B cell (primary cell): ENCODE measurements at regions not wholly inside any gene's neighbourhood (a gene's known extent, or its start where the extent isn't known, plus 50 kb on each side); places are given as distances from the start of the nearest gene placed in this dataset.

Experiments
- ATAC-seq: fragments of 200-7000 bp; cut with Tn5 transposase; one replicate; pipeline ENCODE4 v1.10.0; 2021; ENCODE audit warnings: low read depth, mild to moderate bottlenecking, moderate number of reproducible peaks, moderate library complexity
- CTCF ChIA-PET: fragments of 350-600 bp; sonication (Branson Sonifier 250); formaldehyde crosslinking; loops from one replicate; lab custom pipeline; 2021; ENCODE audit warnings: antibody characterized with exemption, inconsistent platforms; lab: Charles Lee
- POLR2A ChIA-PET: fragments of 350-600 bp; sonication (Branson Sonifier 250); formaldehyde crosslinking; loops from one replicate; lab custom pipeline; 2021; ENCODE audit warnings: antibody characterized with exemption; lab: Charles Lee
- DNase-seq: peaks from one replicate; pipeline ENCODE4 v3.0.0; 2013
- H2AFZ ChIP-seq: 2 replicates; pipeline ENCODE4 v1.6.1; 2012; ENCODE audit warnings: mild to moderate bottlenecking, low read depth, low read length; ENCODE audit not compliant: insufficient read depth, poor library complexity, severe bottlenecking
- H3K27ac ChIP-seq, 2 donors: 1 replicate in 1 of 2; 2 replicates in 1 of 2; pipeline ENCODE4 v1.5.1; 2012 to 2013; ENCODE audit warnings: low read length in 2 of 2, mild to moderate bottlenecking in 2 of 2, moderate library complexity in 1 of 2
- H3K27me3 ChIP-seq, 4 experiments: fragments of 200-600 bp in 1 of 4; sonication (generic) in 1 of 4; replicated peaks in 1 of 4; 1 replicate in 2 of 4; 2 replicates in 2 of 4; pipeline versions ENCODE4 v1.6.1 to v1.7.0; 2013 to 2016; ENCODE audit warnings: low read length in 3 of 4, mild to moderate bottlenecking in 2 of 4, mixed read lengths in 1 of 4, moderate library complexity in 1 of 4; ENCODE audit not compliant: insufficient read depth in 4 of 4, control insufficient read depth in 3 of 4; ENCODE audit errors: control extremely low read depth in 1 of 4
- H3K36me3 ChIP-seq, 2 experiments: replicated peaks in 1 of 2; 1 replicate in 1 of 2; 2 replicates in 1 of 2; pipeline versions ENCODE4 v1.6.1 to v1.7.1; 2013; ENCODE audit warnings: low read length in 1 of 2; ENCODE audit not compliant: insufficient read depth in 2 of 2, control insufficient read depth in 1 of 2; ENCODE audit errors: control extremely low read depth in 1 of 2, extremely low read depth in 1 of 2
- H3K4me1 ChIP-seq, 2 donors: fragments of 200-600 bp in 1 of 2; sonication (generic) in 1 of 2; 1 replicate in 1 of 2; 2 replicates in 1 of 2; pipeline versions ENCODE4 v1.5.1 to v1.6.1; 2013 to 2017; ENCODE audit warnings: low read length in 2 of 2; ENCODE audit not compliant: control insufficient read depth in 2 of 2, insufficient read depth in 2 of 2
- H3K4me2 ChIP-seq: replicated peaks from 2 replicates; pipeline ENCODE3; 2012; ENCODE audit warnings: mild to moderate bottlenecking, low read depth, low read length; ENCODE audit not compliant: poor library complexity, severe bottlenecking
- H3K4me3 ChIP-seq, 5 experiments: fragments of 200-600 bp in 1 of 5; sonication (generic) in 1 of 5; 1 replicate in 3 of 5; 2 replicates in 2 of 5; pipeline versions ENCODE4 v1.5.1 to v1.7.0; 2011 to 2016; ENCODE audit warnings: low read length in 4 of 5, mild to moderate bottlenecking in 4 of 5, low read depth in 2 of 5, control low read depth in 1 of 5, moderate library complexity in 1 of 5; ENCODE audit not compliant: insufficient read depth in 1 of 5; ENCODE audit errors: control extremely low read depth in 1 of 5, extremely low read depth in 1 of 5
- H3K79me2 ChIP-seq: fragments of 200-600 bp; sonication (generic); one replicate; pipeline ENCODE4 v1.6.0; 2016; ENCODE audit warnings: low read length; ENCODE audit not compliant: control insufficient read depth, insufficient read depth
- H3K9ac ChIP-seq: fragments of 200-600 bp; sonication (generic); 2 replicates; pipeline ENCODE4 v1.6.1; 2017; ENCODE audit warnings: mild to moderate bottlenecking, low read length, moderate library complexity
- H3K9me3 ChIP-seq, 3 donors: one replicate each; pipeline versions ENCODE4 v1.6.1 to v1.7.1; 2013; ENCODE audit warnings: low read length in 2 of 3; ENCODE audit not compliant: control insufficient read depth in 2 of 3, insufficient read depth in 1 of 3; ENCODE audit errors: control extremely low read depth in 1 of 3
- H4K20me1 ChIP-seq: 2 replicates; pipeline ENCODE4 v1.6.0; 2012; ENCODE audit warnings: mild to moderate bottlenecking, low read length; ENCODE audit not compliant: insufficient read depth, control insufficient read depth, poor library complexity, severe bottlenecking
- H3K27ac Mint-ChIP-seq: one replicate; pipeline ENCODE4 v1.8.0; 2021; ENCODE audit warnings: mixed read lengths
- H3K27me3 Mint-ChIP-seq: one replicate; pipeline ENCODE4 v1.8.0; 2021; ENCODE audit warnings: mixed read lengths
- H3K4me1 Mint-ChIP-seq: one replicate; pipeline ENCODE4 v1.8.0; 2021; ENCODE audit warnings: mixed read lengths
- H3K4me3 Mint-ChIP-seq: one replicate; pipeline ENCODE4 v1.8.0; 2021; ENCODE audit warnings: mixed read lengths
- H3K9me3 Mint-ChIP-seq: one replicate; pipeline ENCODE4 v1.8.0; 2022; ENCODE audit warnings: mixed read lengths; ENCODE audit not compliant: insufficient read depth
- CTCF ChIP-seq: fragments of 200-600 bp; IDR thresholded peaks from one replicate; pipeline ENCODE4 v1.8.0; 2022; ENCODE audit warnings: antibody characterized with exemption, mild to moderate bottlenecking
- EZH2 ChIP-seq: IDR thresholded peaks from 2 replicates; pipeline ENCODE4 v1.6.1; 2012; ENCODE audit warnings: borderline replicate concordance, low read depth, mild to moderate bottlenecking, moderate library complexity, low read length; ENCODE audit not compliant: insufficient read depth, poor library complexity, severe bottlenecking
- WGBS: methylation state at CpG from one replicate; pipeline ENCODE4 v1.1.5; 2013; ENCODE audit warnings: missing lambda C conversion rate; ENCODE audit not compliant: insufficient coverage; 5-methylcytosine and 5-hydroxymethylcytosine counted together
- intact Hi-C: fragments of 100-400 bp; cut with micrococcal nuclease; formaldehyde crosslinking; loops from one replicate; pipeline ENCODE4 v1.10.0; 2022

- Histone ChIP-seq H3K36me3 (no peaks in the 10 kb centered on the region), H4K20me1 (no peaks in the 10 kb centered on the region), H3K4me2 (no peak overlapping the region), H3K27me3 (no peaks in the 10 kb centered on the region), H3K9ac (no peak overlapping the region), H3K4me1 (no peaks in the 10 kb centered on the region), H3K79me2 (no peaks in the 10 kb centered on the region), H3K4me3 (no peak overlapping the region), H2AFZ (no peak overlapping the region), H3K9me3 (peaks cover 0 to 13% (median 12%) of the 10 kb centered on the region in 3 donors), H3K27ac (no peak overlapping the region)
- no CpG with 5 or more reads among the region's 2 CpGs for WGBS
- peaks cover 11% of the 10 kb centered on the region for H3K27me3 Mint-ChIP-seq
- H3K9me3 Mint-ChIP-seq, result peaks cover 8% of the 10 kb centered on the region
- H3K4me1 Mint-ChIP-seq, result no peaks in the 10 kb centered on the region
- CTCF ChIA-PET, result no interaction called here
- H3K27ac Mint-ChIP-seq, result no peak overlapping the region
- no peak for ATAC-seq
- no peak overlapping the region for H3K4me3 Mint-ChIP-seq
- intact Hi-C loops, result no loop called here
- TF ChIP-seq CTCF (no peak), EZH2 (no peak)
- POLR2A ChIA-PET, result no interaction called here
- no peak for DNase-seq
Measured at GRCh38 chr3:31314258-31314657, 218.5 kb upstream of the STT3B start.

GRCh38 chr3:31319332-31319731, 213.4 kb upstream of the STT3B start:
- intact Hi-C loops, result no loop called here
- Mint-ChIP-seq H3K27me3 (peaks cover 11% of the 10 kb centered on the region), H3K4me1 (no peaks in the 10 kb centered on the region), H3K4me3 (no peak overlapping the region), H3K27ac (no peak overlapping the region), H3K9me3 (peaks cover 8% of the 10 kb centered on the region)
- ChIA-PET POLR2A (no interaction called here), CTCF (no interaction called here)
- DNase-seq (no peak), ATAC-seq (no peak)
- H3K79me2 ChIP-seq, result no peaks in the 10 kb centered on the region
- H4K20me1 ChIP-seq, result no peaks in the 10 kb centered on the region
- no peaks in the 10 kb centered on the region for H3K4me1 ChIP-seq
- H2AFZ ChIP-seq, result no peak overlapping the region
- no peak overlapping the region for H3K4me2 ChIP-seq
- 65% methylated on average over 2 of the region's 2 CpGs for WGBS
- TF ChIP-seq EZH2 (no peak), CTCF (no peak)
- no peak overlapping the region for H3K9ac ChIP-seq
- no peaks in the 10 kb centered on the region for H3K36me3 ChIP-seq
- H3K27ac ChIP-seq, result no peak overlapping the region
- H3K4me3 ChIP-seq, result no peak overlapping the region
- peaks cover 0 to 13% (median 12%) of the 10 kb centered on the region in 3 donors for H3K9me3 ChIP-seq
- no peaks in the 10 kb centered on the region for H3K27me3 ChIP-seq
